ENCODE measurements at regions not wholly inside any gene's neighbourhood (a gene's known extent, or its start where the extent isn't known, plus 50 kb on each side); places are given as distances from the start of the nearest gene placed in this dataset.

DNA sequence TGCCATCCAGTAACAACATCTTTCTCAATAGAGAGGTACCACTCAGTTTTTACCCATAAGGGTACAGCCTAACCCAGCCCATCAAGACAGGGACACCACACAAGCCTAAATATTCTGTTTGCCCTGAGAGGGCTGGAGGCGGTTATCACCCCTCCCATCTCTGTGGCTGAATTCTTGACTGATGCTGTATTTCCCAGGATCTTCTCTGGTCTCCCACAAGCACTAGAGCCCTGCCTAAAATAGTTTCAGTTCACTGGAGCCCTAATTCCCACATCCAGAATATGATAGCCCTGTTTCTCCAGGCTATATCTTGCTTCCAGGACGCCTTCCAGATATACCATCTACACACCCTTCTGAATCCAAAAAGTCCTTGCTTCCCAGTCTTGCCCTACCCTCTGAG, 91.6 kb upstream of the NMU start:
- H3K27me3 Mint-ChIP-seq (ENCODE audit: low read depth in 3 of 3) = peaks cover 0 to 11% (median 4%) of the 10 kb centered on the region in 3 donors
- no peaks in the 10 kb centered on the region for H3K9me3 ChIP-seq (replicated peaks in 1 of 2; ENCODE audit: control insufficient read depth in 1 of 2, insufficient read depth in 1 of 2, low read length in 2 of 2)
- H3K4me2 ChIP-seq (replicated peaks; ENCODE audit: extremely low read depth, low read length, poor library complexity, severe bottlenecking) = no peak overlapping the region
- H3K9me3 Mint-ChIP-seq = peaks cover 0 to 5% (median 3%) of the 10 kb centered on the region in 7 donors
- no peaks in the 10 kb centered on the region for H3K36me3 ChIP-seq (replicated peaks in 1 of 2; ENCODE audit: control insufficient read depth in 1 of 2, insufficient read depth in 2 of 2, low read length in 2 of 2)
- H3K79me2 ChIP-seq (ENCODE audit: insufficient read depth, low read length) = no peaks in the 10 kb centered on the region
- no peaks in the 10 kb centered on the region for H3K4me1 Mint-ChIP-seq
- H3K36me3 Mint-ChIP-seq = no peaks in the 10 kb centered on the region
- no peaks in the 10 kb centered on the region for H3K4me1 ChIP-seq (ENCODE audit: control insufficient read depth in 1 of 2, insufficient read depth in 2 of 2, low read length in 2 of 2)
- no peak overlapping the region for H3K4me3 Mint-ChIP-seq
- no peak overlapping the region for H3K27ac ChIP-seq (ENCODE audit: low read depth in 1 of 2, low read length in 2 of 2)
- no peak overlapping the region for H3K4me3 ChIP-seq (replicated peaks in 1 of 3; ENCODE audit: low read depth in 2 of 3, low read length in 3 of 3)
- TF ChIP-seq, protein P1, sequence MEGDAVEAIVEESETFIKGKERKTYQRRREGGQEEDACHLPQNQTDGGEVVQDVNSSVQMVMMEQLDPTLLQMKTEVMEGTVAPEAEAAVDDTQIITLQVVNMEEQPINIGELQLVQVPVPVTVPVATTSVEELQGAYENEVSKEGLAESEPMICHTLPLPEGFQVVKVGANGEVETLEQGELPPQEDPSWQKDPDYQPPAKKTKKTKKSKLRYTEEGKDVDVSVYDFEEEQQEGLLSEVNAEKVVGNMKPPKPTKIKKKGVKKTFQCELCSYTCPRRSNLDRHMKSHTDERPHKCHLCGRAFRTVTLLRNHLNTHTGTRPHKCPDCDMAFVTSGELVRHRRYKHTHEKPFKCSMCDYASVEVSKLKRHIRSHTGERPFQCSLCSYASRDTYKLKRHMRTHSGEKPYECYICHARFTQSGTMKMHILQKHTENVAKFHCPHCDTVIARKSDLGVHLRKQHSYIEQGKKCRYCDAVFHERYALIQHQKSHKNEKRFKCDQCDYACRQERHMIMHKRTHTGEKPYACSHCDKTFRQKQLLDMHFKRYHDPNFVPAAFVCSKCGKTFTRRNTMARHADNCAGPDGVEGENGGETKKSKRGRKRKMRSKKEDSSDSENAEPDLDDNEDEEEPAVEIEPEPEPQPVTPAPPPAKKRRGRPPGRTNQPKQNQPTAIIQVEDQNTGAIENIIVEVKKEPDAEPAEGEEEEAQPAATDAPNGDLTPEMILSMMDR (IDR thresholded peaks at IDR 0.05) = no peak
- H3K27ac Mint-ChIP-seq = no peak overlapping the region
- WGBS (ENCODE audit: insufficient coverage) = 90% methylated on average over 2 of the region's 2 CpGs
- H3K9ac ChIP-seq (ENCODE audit: insufficient read depth, low read length, poor library complexity, severe bottlenecking) = no peak overlapping the region
- DNase-seq = no peak
- peaks cover 0 to 2% of the 10 kb centered on the region in 2 donors for H3K27me3 ChIP-seq (ENCODE audit: control insufficient read depth in 2 of 2, insufficient read depth in 2 of 2, low read length in 2 of 2)
- H4K20me1 ChIP-seq (ENCODE audit: insufficient read depth, low read length) = no peaks in the 10 kb centered on the region
- H2AFZ ChIP-seq (ENCODE audit: insufficient read depth, low read depth, low read length, poor library complexity, severe bottlenecking) = no peak overlapping the region
- intact Hi-C loops (cut with micrococcal nuclease) = no loop called here

DNA sequence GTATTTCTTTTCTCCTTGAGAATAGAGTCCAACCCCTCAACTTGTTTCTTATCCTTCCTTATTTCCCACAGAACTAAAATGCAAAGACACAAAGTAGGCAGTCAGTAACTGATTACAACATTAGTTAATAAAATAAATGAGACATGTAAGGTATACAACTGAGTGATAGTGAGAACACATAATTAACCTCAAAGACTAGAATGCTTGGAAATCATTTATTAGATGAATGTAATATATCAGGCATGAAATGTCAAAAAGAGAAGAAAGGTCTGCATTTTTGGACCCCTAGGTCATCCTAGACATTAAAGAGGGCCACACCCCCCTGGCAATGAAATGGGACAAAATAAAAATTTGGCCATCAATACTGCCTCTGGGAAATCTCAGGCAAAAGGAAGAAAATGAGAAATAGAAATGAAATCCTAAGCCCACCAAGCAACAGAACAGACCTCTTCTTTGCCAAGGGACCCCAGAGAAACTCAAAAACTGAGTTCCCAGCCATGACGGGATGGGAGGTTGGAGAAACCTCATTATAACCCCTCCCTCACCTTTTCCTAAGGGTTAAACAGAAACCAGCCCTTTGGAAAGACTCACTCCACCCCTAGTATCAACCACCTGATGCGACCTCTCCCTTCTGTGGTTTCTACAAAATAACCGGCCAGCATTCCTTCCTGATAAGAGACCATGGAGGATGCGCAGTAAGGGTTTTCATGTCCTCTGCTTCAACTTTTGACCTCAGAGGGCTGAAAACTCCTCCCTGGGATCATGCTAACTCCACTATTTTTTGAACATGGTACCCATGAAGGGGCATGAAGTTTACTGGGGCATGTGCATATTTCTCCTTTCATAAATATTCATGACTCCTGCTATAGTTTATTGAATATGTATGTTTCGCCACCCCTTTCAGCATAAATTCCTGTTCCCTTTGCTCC, 90.0 kb upstream of the EXOC1L start:
- Histone ChIP-seq H3K4me2 (replicated peaks; ENCODE audit: extremely low read depth, low read length, poor library complexity, severe bottlenecking) (no peak overlapping the region), H3K79me2 (ENCODE audit: insufficient read depth, low read length) (no peaks in the 10 kb centered on the region), H3K27ac (ENCODE audit: low read depth in 1 of 2, low read length in 2 of 2) (no peak overlapping the region), H3K9ac (ENCODE audit: insufficient read depth, low read length, poor library complexity, severe bottlenecking) (no peak overlapping the region), H3K4me1 (ENCODE audit: control insufficient read depth in 1 of 2, insufficient read depth in 2 of 2, low read length in 2 of 2) (no peaks in the 10 kb centered on the region), H3K36me3 (replicated peaks in 1 of 2; ENCODE audit: control insufficient read depth in 1 of 2, insufficient read depth in 2 of 2, low read length in 2 of 2) (no peaks in the 10 kb centered on the region), H2AFZ (ENCODE audit: insufficient read depth, low read depth, low read length, poor library complexity, severe bottlenecking) (no peak overlapping the region), H3K27me3 (ENCODE audit: control insufficient read depth in 2 of 2, insufficient read depth in 2 of 2, low read length in 2 of 2) (peaks cover 0 to 2% of the 10 kb centered on the region in 2 donors), H3K9me3 (replicated peaks in 1 of 2; ENCODE audit: control insufficient read depth in 1 of 2, insufficient read depth in 1 of 2, low read length in 2 of 2) (no peaks in the 10 kb centered on the region), H4K20me1 (ENCODE audit: insufficient read depth, low read length) (no peaks in the 10 kb centered on the region), H3K4me3 (replicated peaks in 1 of 3; ENCODE audit: low read depth in 2 of 3, low read length in 3 of 3) (no peak overlapping the region)
- no peaks in the 10 kb centered on the region for H3K36me3 Mint-ChIP-seq
- DNase-seq = no peak
- peaks cover 0 to 7% (median 2%) of the 10 kb centered on the region in 3 donors for H3K27me3 Mint-ChIP-seq (ENCODE audit: low read depth in 3 of 3)
- H3K9me3 Mint-ChIP-seq = peaks cover 0 to 5% (median 3%) of the 10 kb centered on the region in 7 donors
- TF ChIP-seq, protein P1 (IDR thresholded peaks at IDR 0.05) = no peak
- H3K4me1 Mint-ChIP-seq = no peaks in the 10 kb centered on the region
- H3K27ac Mint-ChIP-seq = no peak overlapping the region
- WGBS (ENCODE audit: insufficient coverage) = no CpG with 5 or more reads among the region's 5 CpGs
- intact Hi-C loops (cut with micrococcal nuclease) = no loop called here
- H3K4me3 Mint-ChIP-seq = no peak overlapping the region

Data from CD14-positive monocyte (primary cell).